ENCODE measurements at regions not wholly inside any gene's neighbourhood (a gene's known extent, or its start where the extent isn't known, plus 50 kb on each side); places are given as distances from the start of the nearest gene placed in this dataset.

- Mint-ChIP-seq H3K27ac (no peak overlapping the region), H3K27me3 (ENCODE audit: low read depth) (peaks cover 14% of the 10 kb centered on the region), H3K4me1 (no peaks in the 10 kb centered on the region), H3K4me3 (no peak overlapping the region), H3K36me3 (ENCODE audit: low read depth) (no peaks in the 10 kb centered on the region), H3K9me3 (peaks cover 10% of the 10 kb centered on the region)
- peak in 1 of 3 experiments; percentile 14 for TF ChIP-seq CTCF (IDR thresholded peaks at IDR 0.05; ENCODE audit: unreplicated experiment in 3 of 3)
Observed at GRCh38 chr16:52976539-52977167, 76.0 kb downstream of the CHD9NB start.

DNA sequence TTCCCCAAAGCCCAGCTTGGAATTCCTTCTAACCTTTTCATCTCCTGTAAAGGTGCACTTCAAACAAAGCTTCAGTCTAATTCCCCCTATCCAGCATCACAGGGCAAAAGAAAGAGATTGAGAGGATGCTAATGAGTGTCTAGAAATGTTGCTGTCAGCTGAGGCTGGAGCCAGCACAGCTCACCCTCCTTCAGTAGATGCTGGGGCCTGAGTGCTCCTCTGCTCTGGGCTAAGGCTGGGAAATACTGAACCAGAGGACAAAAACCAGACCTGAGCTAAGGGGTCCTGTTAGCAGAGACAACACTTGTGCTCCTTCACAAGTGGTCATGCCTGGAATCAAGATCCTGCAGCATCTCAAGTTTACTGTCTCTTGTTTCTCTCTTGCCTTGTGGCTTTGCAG is 85.0 kb downstream of the CHD9NB start:
- TF ChIP-seq CTCF (IDR thresholded peaks at IDR 0.05; ENCODE audit: unreplicated experiment in 3 of 3) = no peak
- no peaks in the 10 kb centered on the region for H3K36me3 Mint-ChIP-seq (ENCODE audit: low read depth)
- no peaks in the 10 kb centered on the region for H3K4me1 Mint-ChIP-seq
- no peak overlapping the region for H3K27ac Mint-ChIP-seq
- H3K9me3 Mint-ChIP-seq = peaks cover 5% of the 10 kb centered on the region
- no peak overlapping the region for H3K4me3 Mint-ChIP-seq
- H3K27me3 Mint-ChIP-seq (ENCODE audit: low read depth) = peaks cover 7% of the 10 kb centered on the region

- Mint-ChIP-seq H3K4me3 (no peak overlapping the region), H3K27me3 (ENCODE audit: low read depth) (peaks cover 4% of the 10 kb centered on the region), H3K9me3 (no peaks in the 10 kb centered on the region), H3K4me1 (no peaks in the 10 kb centered on the region), H3K27ac (no peak overlapping the region), H3K36me3 (ENCODE audit: low read depth) (no peaks in the 10 kb centered on the region)
- TF ChIP-seq CTCF (IDR thresholded peaks at IDR 0.05; ENCODE audit: unreplicated experiment in 3 of 3) = no peak
Observed at GRCh38 chr16:52964290-52964689, 88.4 kb downstream of the CHD9NB start.

DNA sequence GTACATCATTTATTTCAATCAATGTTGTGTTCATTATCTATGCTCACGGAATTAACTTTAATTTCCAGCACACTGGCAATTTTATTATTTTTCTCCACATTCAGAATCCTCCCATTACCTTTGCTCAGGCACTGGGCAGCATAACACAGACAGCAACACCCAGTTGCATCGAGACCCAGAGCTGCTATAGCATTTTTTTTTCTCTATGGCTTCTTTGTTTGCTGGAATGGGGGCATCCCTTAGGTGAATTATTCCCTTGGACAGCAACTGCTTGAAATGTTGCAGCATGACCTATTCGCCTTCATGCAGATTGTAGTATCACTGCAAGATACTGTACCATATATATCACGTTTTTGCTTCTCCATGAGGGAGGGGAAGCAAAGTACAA is 88.8 kb downstream of the CHD9NB start:
- Mint-ChIP-seq H3K27ac (no peak overlapping the region), H3K36me3 (ENCODE audit: low read depth) (no peaks in the 10 kb centered on the region), H3K27me3 (ENCODE audit: low read depth) (peaks cover 4% of the 10 kb centered on the region), H3K4me1 (no peaks in the 10 kb centered on the region), H3K4me3 (no peak overlapping the region), H3K9me3 (no peaks in the 10 kb centered on the region)
- no peak for TF ChIP-seq CTCF (IDR thresholded peaks at IDR 0.05; ENCODE audit: unreplicated experiment in 3 of 3)

GRCh38 chr16:52963212-52963854 is 89.4 kb downstream of the CHD9NB start:
- H3K36me3 Mint-ChIP-seq (ENCODE audit: low read depth) = no peaks in the 10 kb centered on the region
- peaks cover 4% of the 10 kb centered on the region for H3K27me3 Mint-ChIP-seq (ENCODE audit: low read depth)
- H3K4me3 Mint-ChIP-seq = no peak overlapping the region
- TF ChIP-seq CTCF (IDR thresholded peaks at IDR 0.05; ENCODE audit: unreplicated experiment in 3 of 3) = no peak
- no peaks in the 10 kb centered on the region for H3K9me3 Mint-ChIP-seq
- H3K27ac Mint-ChIP-seq = no peak overlapping the region
- no peaks in the 10 kb centered on the region for H3K4me1 Mint-ChIP-seq

- Mint-ChIP-seq H3K4me3 (no peak overlapping the region), H3K4me1 (no peaks in the 10 kb centered on the region), H3K36me3 (ENCODE audit: low read depth) (no peaks in the 10 kb centered on the region), H3K27ac (no peak overlapping the region), H3K27me3 (ENCODE audit: low read depth) (no peaks in the 10 kb centered on the region), H3K9me3 (no peaks in the 10 kb centered on the region)
- TF ChIP-seq CTCF (IDR thresholded peaks at IDR 0.05; ENCODE audit: unreplicated experiment in 3 of 3) = no peak
Observed at GRCh38 chr16:52958951-52959350, 93.7 kb downstream of the CHD9NB start.

Measured in nephron (organoid).